SU-DHL-6 (cell line): ENCODE measurements at regions not wholly inside any gene's neighbourhood (a gene's known extent, or its start where the extent isn't known, plus 50 kb on each side); places are given as distances from the start of the nearest gene placed in this dataset.

Source experiments
- CTCF ChIP-seq: fragments of 200-600 bp; sonication (generic); IDR thresholded peaks from one replicate; pipeline ENCODE4 v1.5.1; 2017; ENCODE audit warnings: antibody characterized with exemption, mild to moderate bottlenecking, low read length, moderate library complexity; ENCODE audit not compliant: insufficient read depth, poor library complexity, severe bottlenecking
- EZH2phosphoT487 ChIP-seq: fragments of 200-600 bp; sonication (generic), shearing (Covaris generic); conservative IDR thresholded peaks from 2 replicates; pipeline ENCODE4 v1.6.1; 2018; ENCODE audit warnings: mild to moderate bottlenecking, antibody characterized with exemption, low read length, moderate library complexity, mixed read lengths

GRCh38 chr19:30855442-30855841 is 483.3 kb downstream of the ZNF536 start:
- no peak for TF ChIP-seq EZH2phosphoT487
- TF ChIP-seq CTCF, result no peak
